Left lobe of liver (tissue), 2 donors: ENCODE measurements at regions not wholly inside any gene's neighbourhood (a gene's known extent, or its start where the extent isn't known, plus 50 kb on each side); places are given as distances from the start of the nearest gene placed in this dataset.
A peak's percentile ranks its signal among the peaks of the same experiment; 100 is the strongest.
"Not testable (repeated sequence)": the region's sequence is repeated elsewhere in the genome, so short reads cannot be mapped to it uniquely, and the experiment has no call there.

Experiments
- ATAC-seq: fragments of 200-7000 bp; cut with Tn5 transposase; one replicate; pipeline ENCODE4 v1.9.1; 2020; ENCODE audit warnings: mild to moderate bottlenecking, moderate library complexity
- DNase-seq: peaks from one replicate; pipeline ENCODE4 v3.0.0-alpha.2; 2020; ENCODE audit warnings: low spot score
- donor health status: DM: no; HTN: no; CAD: no; lungs with moderate emphysema.
- donor health status: DM: no; HTN: yes; CAD: no.

DNA sequence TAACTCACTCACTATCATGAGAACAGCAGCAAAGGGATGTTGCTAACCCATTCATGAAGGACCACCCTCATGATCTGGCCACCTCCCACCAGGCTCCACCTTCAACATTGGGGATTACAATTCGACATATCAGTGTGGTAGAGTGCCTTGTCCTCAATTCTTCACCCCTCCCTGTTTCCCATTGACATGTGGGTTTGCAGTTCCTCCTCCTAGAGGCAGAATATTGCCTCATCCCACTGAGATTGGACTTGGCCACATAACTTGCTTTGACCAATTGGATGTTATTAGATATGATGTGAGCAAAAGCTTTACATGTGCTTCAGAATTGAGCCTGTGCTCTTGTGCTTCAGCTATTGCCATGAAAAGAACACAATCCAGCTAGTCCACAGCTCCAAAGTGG, 217.0 kb upstream of the CXCR4 start:
- ATAC-seq: no peak

GRCh38 chr2:136332436-136333095, 214.6 kb upstream of the CXCR4 start:
- DNase-seq: no peak
- no peak for ATAC-seq

More for the DNA sequence above, 217.0 kb upstream of the CXCR4 start:
- no peak for DNase-seq

- ATAC-seq: no peak
- DNase-seq: no peak
Observed at GRCh38 chr2:136331226-136331625, 213.3 kb upstream of the CXCR4 start.

DNA sequence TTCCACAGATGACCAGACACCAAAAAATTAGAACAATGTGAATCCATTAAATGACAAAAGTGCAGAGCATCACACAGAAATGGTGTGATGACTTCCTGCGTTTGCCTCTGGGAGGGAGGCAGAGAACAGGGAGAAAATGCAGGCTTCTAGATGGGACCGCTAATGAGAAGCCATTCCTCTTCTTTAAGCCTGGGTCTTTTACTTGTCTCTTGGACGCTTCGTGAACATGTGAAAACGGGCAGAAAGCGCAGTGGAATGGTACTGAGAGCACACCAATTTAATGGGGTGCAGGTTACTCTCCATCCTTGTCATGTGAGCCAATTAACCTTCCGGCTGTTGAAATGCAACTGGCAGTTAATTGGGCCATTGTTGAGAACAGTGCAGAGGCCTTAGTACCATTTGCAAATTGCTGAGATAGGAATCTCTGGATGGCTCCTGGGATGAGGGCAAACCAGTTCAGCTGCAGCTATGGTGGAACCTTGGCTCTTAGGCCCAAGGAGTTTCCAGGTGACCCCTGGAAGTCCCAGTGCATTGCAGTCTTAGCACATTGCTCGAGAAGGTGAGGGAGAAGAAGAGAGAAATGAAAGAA, 210.4 kb upstream of the CXCR4 start:
- DNase-seq (no peak), ATAC-seq (no peak)

DNA sequence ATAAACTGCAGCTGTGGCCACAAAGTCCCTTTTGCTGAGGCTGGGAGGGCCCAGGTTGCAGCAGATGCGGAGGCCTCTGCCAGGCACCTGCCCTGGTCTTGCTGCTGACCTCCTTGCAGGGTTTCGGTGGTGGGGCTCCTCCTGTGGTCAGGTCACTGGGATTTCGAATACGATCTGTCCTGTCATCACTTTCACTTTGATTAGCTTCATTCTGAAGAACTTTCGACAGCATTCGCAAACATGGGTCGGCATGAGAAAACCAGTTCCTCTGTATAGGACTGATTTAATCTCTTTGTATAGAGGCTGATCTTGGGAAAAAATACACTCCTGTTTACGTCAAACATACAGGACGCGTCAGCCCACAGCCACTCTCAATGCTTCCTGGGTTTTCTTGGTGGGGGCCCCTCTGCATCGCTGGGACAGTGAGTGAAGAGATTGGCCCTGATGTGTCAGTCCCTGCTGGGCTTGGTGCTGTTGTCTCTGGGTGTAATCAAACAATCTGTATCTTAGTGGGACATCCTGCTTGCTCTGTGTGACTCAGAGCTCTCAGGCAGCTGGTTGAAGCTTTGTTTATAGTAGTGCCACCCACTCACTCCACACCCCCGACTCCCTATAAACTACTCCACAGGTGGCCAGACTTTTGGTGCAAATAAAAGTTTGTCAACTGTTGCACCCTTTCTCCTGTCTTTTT, 209.4 kb upstream of the CXCR4 start:
- DNase-seq: no peak

GRCh38 chr2:136325844-136326331, 207.9 kb upstream of the CXCR4 start:
- no peak for ATAC-seq
- DNase-seq: no peak

More for the DNA sequence above, 209.4 kb upstream of the CXCR4 start:
- ATAC-seq: peak; percentile 12

DNA sequence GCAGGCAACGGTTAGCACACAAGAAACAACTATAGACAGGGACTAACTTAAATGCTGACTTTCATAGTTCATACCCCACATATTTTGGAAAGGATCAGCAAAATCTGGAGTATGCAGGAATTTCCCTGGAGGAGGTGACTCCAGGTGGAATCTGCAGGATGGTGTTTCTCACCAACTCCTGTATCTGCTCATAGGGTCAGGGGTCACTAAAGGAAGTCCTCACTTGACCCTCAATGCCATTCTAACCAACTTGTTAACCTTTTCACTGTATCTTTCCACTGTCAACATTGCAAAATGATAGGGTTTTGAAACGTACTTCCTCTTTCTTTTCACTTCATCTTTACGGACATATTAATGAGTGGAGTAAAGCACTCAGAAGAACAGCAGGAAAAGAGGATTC, 207.0 kb upstream of the CXCR4 start:
- ATAC-seq (no peak), DNase-seq (no peak)

GRCh38 chr2:136323935-136324334, 206.0 kb upstream of the CXCR4 start:
- no peak for ATAC-seq
- DNase-seq: no peak

DNA sequence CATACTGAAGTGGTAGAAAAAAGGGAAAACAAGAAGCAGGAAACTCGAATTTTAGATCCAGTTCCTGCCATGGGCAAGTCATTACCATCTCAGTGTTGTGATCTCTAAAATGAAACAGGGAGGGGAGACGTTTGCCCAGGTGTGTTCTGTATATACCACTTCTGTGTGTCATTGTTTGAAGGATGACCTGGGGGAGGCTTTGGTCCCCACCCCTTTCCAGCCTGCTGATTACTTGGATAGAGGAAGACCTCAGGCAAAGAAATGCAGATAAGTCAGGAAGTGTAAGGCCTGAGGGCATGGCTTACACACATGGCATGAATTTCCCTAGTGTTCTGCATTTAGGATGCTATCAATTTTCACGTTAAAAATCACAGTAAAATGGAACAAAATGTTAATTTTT, 205.2 kb upstream of the CXCR4 start:
- ATAC-seq (no peak), DNase-seq (no peak)

- no peak for ATAC-seq
- no peak for DNase-seq
Observed at GRCh38 chr2:136322428-136322827, 204.5 kb upstream of the CXCR4 start.

DNA sequence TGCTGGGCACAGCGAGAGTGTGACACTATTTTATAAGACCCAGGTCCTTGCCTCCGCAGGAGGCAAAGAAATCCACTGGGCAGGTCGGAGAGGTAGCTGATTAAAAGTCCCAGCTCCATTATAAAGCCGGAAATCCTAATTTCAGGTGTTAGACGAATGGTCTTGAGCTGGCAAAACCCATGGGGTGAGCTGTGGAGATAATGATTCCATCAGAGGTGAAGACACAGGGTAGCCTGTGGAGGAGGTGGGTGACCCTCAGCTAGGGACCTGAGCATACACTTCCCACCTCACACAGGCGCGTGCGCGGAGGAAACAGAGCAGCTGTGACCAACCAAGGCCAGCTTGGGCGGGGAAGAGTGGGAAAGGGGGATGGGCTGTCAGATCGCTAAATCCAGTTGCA, 201.7 kb upstream of the CXCR4 start:
- DNase-seq (no peak), ATAC-seq (no peak)

GRCh38 chr2:136319237-136319636, 201.3 kb upstream of the CXCR4 start:
- no peak for ATAC-seq
- DNase-seq: no peak

DNA sequence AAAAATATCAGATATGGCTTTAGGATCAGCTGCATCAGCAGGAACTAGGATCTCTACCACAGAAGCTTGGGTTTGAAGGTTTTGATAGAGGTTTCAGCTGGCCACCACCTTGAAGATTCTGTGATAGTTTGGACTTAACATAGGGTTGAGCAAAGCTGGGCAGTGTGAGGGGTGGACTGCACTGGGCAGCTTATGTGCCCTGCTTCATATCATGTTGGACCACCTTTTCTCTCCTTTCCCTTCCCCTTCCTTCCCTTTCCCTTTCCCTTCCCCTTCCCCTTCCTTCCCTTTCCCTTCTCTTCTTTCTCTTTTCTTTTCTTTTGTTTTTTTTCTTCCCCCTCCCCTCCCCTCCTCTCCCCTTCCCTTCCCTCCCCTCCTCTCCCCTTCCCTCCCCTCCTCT, 196.3 kb upstream of the CXCR4 start:
- no peak for ATAC-seq
- no peak for DNase-seq

DNA sequence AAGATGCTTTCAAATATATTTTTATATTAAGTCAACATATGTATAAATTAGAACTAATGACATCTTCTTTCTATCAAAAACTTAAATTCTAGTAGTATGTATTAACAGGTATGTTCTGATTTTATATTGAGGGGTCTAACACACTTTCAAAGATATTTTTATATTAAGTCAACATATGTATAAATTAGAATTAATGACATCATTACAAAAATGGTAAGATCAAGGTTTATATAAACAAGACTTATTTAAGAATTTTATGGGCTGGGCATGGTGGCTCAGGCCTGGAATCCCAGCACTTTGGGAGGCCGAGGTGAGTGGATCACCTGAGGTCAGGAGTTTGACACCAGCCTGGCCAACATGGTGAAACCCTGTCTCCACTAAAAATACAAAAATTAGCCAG, 194.6 kb upstream of the CXCR4 start:
- not testable (repeated sequence) for DNase-seq, ATAC-seq

DNA sequence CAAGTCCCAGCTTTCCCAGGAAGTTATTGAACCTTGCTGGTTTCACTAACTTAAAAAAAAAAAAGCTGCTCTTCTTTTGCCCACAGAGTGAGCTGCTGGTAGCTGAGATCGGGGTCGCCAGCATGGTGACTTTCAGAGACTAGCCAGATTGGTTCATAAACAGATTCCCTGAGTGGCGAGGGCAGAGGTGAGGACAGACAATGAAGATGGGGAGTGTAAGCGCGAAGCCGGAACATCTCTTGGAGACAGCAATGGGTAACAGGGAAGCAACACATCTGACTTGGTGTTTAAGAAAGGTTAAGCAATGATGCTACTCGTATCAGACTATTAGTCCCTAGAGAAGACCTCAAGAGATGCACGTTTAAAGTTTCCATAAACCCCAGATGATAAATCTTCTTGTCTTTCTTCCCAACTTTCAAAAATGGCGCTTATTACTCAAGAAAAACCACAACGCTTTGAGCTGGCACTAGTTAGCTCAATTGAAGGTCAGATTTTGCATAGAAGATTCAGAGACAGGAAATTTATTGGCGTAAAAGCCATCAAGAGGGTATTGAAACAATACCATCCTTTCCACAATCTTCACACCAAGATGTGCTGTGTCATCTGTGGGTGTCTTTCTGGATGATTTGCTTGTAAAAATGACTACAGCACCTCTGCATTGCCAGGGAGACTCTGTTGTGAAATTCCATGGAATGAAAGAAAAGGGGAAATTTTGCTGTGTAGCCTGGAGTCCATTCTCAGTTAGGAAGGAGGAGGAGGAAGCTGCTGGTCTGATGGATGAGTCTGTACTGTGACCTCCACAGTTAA, 193.1 kb upstream of the CXCR4 start:
- no peak for ATAC-seq
- DNase-seq: no peak

DNA sequence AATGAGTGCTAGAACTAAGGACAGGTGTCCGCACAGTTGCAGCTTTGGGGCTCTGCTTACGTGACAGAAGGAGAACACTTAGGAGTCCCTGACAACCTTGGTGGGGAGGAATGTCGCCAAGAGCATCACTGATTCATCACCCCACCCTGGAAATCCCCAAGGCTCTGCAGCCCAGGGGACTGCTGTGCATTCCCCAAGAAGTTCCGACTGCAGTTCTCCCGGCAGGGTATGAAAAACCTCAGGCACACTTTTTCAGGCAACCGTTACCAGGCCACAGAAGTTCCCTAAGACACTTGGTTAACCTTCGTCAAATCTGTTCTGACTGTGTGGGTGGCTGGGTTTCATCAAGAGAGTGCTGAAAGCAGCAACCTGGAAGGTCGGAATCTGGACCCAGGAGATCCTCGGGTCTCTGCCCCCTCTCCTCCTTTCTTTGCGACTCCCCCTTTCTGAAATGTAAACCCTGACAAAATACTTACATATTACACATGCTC, 192.1 kb upstream of the CXCR4 start:
- DNase-seq: no peak

DNA sequence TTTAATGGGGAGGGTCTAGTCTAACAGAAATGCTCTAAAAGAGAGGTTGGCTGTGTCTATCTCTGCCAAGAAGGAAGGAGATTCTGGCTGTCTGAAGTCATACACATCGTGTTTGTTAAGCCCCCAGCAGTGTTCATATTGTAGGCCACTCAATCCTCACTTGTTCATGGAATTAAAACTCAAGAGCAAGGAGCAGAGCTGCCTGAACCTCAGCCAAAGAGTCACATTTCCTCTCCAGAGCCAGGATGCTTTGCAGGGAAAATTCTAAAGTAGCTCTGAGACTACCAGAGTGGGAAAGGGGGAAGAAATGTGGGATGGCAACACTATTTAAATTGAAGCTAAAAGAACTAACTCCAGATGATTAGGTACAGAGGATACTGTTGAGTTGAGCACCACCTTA, 190.7 kb upstream of the CXCR4 start:
- DNase-seq (no peak), ATAC-seq (no peak)

More for the DNA sequence above, 192.1 kb upstream of the CXCR4 start:
- ATAC-seq: no peak

- ATAC-seq: no peak
- DNase-seq: no peak
Observed at GRCh38 chr2:136306836-136307235, 188.9 kb upstream of the CXCR4 start.

- no peak for DNase-seq
- ATAC-seq: no peak
Observed at GRCh38 chr2:136305517-136306192, 187.7 kb upstream of the CXCR4 start.

DNA sequence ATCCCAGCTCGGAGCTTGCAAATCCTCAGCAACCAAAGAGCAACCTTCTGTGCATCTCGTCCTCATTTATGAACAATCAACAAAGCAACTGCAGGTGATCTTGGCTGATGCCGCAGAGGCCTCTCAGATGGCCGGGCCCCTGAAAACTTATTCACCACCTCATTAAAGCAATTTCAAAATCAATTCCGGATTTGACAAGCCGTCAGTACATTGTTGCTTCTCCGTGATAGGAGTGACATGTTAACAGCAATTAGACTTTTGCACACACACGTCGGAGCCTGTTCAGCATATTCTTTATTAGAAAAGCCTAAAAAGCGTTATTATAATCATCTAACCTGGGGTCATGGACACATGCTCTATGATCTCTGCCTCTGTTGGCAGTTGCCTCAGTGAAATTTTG, 183.1 kb upstream of the CXCR4 start:
- DNase-seq (no peak), ATAC-seq (no peak)

DNA sequence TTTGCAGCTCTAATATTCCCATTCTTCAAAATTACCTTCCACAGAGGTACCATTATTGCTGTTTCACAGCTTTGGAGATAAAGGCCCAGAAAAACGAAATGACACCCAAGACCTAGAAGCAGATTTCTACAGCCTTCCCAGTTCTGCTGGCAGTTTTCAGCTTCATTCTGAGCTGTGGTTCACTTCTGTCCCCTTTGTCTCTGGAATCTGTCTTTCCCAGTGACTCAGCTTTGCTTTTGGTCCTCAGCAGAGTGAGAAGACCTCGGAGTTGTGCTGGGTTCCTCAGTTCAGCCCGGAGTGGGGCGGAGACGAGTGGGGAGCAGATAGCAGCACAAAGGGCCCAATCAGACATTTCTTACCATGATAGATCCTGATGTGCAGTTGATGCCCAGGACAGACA, 180.7 kb upstream of the CXCR4 start:
- ATAC-seq (no peak), DNase-seq (no peak)
